T-helper 9 cell (primary cell): ENCODE measurements at regions not wholly inside any gene's neighbourhood (a gene's known extent, or its start where the extent isn't known, plus 50 kb on each side); places are given as distances from the start of the nearest gene placed in this dataset.

Experiments
- DNase-seq: peaks from one replicate; pipeline ENCODE4 v3.0.0-alpha.2; 2020

DNA sequence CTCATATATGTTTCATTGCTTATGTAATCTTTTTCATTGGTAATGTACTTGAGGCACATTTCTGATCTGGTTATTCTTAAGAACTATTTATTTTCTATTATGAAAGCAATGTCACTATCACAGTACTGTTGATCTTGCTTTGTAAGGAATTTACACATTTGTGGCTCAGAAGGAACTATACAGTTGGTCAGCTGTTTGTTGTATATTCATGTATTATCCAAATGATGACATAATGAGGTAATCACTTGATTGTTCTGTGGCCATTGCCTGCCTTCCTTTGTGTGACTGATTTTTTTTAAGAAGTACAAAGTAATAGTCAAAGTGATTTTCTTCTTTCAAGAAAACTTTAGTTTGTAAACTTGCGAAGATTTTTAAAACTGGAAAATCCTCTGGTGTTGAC lies 399.9 kb downstream of the TMEM161B start:
- DNase-seq, result no peak

DNA sequence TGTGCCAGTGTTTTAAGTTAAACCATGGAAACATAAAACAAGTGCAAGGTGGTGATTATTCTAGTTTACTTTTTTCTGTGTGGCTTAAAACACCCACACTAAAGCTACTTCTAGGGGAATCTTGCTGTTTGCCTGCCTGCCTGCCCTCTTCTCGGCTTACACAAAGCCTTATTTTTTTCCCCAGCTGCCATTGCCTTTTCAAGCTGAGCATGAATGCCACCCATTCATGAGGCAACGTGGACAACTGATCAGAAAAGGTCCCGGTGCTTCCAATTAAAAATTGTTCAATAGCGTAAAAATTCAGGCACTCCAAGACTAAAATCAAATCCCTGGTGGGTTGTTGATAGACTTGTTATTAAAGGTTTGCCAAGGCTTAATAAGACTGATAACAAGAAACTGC lies 401.4 kb downstream of the TMEM161B start:
- DNase-seq, result no peak

- DNase-seq, result no peak
Observed at GRCh38 chr5:87853541-87853940, 415.1 kb downstream of the TMEM161B start.

DNA sequence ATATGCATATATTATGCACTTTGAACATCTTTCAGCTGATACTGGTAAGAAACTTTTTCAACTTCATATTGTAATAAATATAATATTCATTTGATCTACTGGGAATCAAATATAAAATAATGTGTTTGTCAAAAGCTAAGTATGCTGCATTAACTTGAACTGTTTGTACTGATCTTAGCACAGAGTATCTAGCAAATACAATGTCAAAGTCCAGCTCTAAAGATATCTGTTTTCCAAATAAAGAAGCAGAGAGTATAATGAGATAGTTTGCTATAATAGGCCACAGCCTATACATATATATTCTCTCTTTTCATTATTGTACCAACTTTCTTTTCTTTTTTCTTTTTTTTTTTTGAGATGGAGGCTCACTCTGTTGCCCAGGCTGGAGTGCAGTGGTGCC lies 417.0 kb downstream of the TMEM161B start:
- no peak for DNase-seq

DNA sequence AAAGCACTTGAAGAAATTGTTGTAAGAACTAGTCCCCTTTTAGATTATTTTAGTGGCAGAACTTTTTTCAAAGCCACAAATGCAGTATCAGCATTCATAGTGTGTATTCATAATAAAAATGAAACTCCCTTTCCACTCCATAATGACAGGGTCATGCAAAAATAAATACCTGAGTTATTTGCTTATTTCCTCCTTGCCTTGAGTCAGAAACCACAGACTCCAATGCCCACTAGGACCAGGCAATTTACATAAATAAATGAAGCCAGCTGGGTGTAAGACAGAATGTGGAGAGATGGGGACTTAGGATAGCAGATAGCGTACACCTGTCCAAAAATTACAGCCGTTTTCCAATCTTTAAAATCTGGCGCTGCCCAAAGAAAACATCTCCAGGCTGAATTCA lies 417.8 kb downstream of the TMEM161B start:
- no peak for DNase-seq

- DNase-seq, result no peak
Observed at GRCh38 chr5:87845734-87846133, 422.9 kb downstream of the TMEM161B start.

DNA sequence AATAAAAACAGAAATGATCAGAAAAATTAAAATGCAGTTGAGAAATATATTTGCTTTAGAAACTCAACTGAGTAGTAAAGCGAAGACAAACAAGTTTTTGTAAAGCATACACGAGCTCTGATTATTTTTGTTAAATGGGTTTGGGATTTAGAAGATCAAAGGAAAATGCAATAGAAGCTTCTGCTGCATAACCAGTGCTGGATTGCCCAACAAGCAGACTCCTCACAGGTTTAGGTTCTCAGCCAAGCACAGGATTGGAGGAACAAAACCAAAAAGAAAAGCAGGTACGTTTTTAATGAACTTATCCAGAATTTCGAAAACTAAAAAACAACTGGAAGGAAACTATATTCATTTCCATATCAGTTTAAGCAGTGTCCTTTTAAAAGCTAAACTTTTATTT lies 423.8 kb downstream of the TMEM161B start:
- DNase-seq, result no peak

DNA sequence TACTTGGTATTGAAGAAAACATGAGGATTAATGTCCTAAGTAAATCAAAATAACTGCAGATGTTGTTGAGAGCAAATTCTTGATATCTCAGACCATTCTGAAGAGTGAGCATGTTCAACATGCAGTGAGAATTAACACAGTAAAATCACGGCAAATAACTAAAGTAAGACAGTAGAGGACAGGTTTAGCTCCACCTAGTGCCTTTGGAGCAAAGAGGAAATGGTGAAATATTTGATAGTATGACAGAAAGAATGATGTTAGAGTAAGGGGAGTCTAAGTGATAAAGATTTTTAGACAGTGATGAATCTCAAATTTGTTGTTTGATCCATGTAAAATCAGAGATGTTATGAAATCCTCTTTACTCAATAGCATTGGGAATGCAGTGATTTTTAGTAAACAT lies 424.2 kb downstream of the TMEM161B start:
- DNase-seq, result no peak

DNA sequence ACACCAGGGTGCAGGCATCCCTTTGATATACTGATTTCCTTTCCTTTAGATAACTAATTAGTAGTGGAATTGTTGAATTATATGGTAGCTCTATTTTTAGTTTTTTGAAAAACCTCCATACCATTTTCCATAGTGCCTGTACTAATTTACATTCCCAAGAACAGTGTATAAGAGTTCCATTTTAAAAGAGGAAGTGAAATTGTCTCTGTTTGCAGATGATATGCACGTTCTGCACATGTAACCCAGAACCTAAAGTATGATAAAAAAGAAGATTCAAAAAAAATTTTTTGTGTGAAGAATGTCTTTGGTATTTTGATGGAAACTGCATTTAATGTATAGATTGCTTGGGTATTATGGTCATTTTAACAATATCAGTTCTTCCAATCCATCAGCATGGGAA lies 424.0 kb upstream of the CCNH start:
- DNase-seq, result no peak

DNA sequence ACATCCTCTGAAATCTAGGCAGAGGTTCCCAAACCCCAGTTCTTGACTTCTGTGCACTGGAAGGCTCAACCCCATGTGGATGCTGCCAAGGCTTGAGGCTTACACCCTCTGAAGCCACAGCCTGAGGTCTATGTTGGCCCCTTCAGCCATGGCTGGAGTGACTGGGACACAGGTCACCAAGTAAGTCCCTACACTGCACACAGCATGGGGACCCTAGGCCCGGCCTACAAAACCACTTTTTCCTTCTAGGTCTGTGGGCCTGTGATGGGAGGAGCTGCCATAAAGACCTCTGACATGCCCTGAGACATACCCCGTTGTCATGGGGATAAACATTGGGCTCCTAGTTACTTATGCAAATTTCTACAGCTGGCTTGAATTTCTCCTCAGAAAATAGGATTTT lies 418.8 kb upstream of the CCNH start:
- no peak for DNase-seq

GRCh38 chr5:87829217-87829551 lies 416.5 kb upstream of the CCNH start:
- no peak for DNase-seq

DNA sequence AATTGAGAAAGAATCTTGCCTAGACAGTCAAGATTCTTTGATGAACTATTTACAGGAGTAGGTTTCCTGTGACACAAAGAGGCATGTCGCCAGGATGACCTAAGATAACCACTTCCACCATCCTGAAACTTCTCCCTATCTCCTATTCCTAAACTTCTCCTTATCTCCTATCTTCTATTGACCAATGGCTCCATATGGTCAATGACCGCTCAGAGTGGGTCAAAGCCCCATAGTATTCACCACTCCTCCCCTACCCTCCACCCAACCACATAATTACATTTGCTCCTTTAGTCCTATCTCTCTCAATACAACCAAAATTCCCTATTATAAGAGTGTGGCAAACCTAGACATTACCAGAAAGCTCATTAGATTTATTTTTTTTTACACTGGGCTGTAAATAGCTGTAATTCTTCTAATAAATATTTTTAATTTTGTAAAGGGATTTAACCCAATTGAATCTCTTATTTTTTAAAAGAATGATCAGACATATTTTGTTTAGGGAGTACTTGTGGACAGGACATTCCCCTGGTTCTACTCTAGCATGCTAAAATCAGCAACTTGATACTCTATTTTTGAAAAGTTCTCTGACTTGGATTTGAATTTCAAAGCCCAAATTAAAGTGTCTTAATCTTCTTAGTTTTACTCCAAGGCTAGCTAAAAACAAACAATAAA lies 416.0 kb upstream of the CCNH start:
- no peak for DNase-seq

DNA sequence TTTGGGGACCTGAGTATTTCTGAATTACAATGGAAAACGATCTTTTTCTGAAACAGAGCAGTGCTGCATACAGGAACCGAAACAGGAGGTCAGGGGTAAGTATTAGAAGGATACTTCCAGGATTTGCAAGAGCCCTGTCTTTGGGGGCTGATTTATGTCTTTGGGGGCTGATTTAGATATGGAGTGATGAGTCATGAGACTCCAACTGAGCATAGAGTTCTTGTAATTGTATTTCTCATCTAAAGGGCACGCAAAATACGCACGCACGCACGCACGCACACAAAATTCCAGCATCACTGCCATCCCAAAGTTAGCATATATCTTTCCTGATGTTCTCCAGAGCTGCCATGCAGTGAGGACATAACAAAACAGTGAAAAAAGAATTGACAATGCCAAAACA lies 414.8 kb upstream of the CCNH start:
- no peak for DNase-seq

- no peak for DNase-seq
Observed at GRCh38 chr5:87826507-87826906, 413.8 kb upstream of the CCNH start.

DNA sequence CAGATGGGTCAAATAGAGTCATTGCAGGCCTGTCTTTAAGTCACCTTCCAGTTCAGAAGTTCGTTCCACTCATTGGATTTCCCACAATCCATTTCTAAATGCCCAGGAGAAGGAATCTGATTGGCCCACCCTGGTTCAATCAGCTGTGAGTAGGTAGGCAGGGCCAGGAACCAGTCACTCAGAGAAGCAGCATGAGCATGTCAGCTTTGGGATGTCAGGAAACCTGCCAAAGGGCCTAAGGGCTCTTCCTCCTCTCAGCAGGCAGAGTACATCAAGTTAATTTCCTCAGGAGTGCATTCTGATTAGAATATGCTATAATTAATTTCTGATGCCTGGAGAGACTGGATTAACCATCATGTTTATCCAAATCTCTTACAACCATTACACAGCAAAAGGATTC lies 412.9 kb upstream of the CCNH start:
- no peak for DNase-seq

- DNase-seq, result no peak
Observed at GRCh38 chr5:87807783-87808182, 395.1 kb upstream of the CCNH start.

DNA sequence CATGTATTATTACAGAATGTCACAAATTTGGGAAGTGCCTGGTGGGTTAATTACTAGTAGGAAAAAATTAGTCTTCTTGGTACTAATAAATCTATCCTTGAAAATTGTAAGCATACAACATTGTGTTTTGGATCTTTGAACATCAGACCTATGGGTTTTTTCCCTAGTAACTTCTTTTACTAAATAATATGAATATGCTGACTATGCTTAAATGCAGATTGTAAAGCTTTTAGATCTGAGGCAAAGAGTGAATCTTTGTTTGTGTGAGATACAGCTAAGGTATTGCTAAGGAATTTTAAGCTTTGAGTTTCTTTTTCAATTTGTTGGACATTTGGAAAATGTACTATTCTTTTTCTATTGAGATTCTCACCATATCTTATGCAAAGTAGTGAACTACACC lies 390.6 kb upstream of the CCNH start:
- DNase-seq, result no peak

- no peak for DNase-seq
Observed at GRCh38 chr5:87791869-87792268, 379.1 kb upstream of the CCNH start.

GRCh38 chr5:87788416-87788815 lies 375.7 kb upstream of the CCNH start:
- no peak for DNase-seq

GRCh38 chr5:87787625-87788256 lies 375.0 kb upstream of the CCNH start:
- no peak for DNase-seq

DNA sequence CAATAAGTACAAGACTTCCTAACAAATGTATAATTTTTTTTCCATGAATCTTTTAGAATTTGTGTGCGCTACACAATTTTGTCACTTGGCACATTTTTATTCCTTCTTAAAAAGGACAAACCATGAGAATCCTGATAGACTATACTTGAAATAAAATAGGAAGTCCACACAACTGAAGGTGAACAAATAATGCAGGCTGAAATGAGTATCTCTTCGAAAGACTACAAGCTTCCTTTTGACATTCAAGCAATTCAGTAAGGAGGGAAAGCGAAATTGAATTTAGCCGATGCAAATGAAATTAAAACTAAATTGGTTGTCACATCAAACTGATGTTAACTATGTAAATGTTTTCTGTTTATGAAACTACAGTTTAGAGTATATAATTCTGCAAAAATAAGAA lies 374.4 kb upstream of the CCNH start:
- no peak for DNase-seq

DNA sequence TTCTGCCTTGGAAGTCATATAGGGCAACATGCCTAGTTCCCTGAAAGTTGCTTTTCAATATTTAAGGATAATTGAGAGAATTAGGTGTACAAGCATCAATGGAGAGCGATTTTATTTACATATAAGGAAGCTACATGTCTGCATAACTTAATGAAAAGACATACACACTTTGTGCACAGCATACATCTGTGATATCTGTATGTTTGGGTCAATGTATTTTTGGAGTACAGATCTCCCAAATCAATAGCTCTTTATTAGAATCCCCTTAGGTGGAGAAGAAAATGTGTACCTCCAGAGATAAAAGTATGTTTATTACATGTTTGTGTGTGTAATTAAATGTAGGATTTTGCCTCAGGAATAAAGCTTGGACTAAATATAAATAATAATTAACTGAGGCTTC lies 373.7 kb upstream of the CCNH start:
- DNase-seq, result no peak

- no peak for DNase-seq
Observed at GRCh38 chr5:87785554-87786335, 373.0 kb upstream of the CCNH start.

DNA sequence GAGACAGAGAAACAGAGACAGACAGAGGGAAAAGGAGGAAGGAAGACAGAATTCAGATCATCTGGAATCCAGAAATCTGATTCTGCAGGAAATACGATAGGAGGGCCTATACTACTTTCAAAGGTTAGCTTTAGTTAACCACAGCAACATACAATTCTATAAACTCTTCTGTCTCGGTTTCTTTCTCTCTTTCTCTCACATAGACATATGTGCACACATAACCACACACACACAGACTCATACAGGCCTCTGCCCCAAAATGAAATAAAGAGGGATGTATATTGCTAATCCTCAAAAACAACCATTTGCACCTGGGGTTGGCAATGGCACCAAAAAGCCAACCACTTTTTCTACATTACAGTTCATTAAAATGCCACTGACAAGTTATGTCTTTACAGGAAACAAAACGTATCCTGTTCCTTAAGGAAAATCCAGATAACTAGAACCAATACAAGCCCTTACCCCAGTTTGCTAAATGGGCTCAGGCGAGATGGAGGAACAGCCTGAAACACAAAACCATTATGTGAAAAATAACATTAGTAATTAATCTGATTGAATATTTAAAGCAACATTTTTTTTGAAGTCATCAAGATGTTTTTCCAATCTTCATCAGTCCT lies 372.3 kb upstream of the CCNH start:
- no peak for DNase-seq
